ENCODE measurements at regions not wholly inside any gene's neighbourhood (a gene's known extent, or its start where the extent isn't known, plus 50 kb on each side); places are given as distances from the start of the nearest gene placed in this dataset.

DNA sequence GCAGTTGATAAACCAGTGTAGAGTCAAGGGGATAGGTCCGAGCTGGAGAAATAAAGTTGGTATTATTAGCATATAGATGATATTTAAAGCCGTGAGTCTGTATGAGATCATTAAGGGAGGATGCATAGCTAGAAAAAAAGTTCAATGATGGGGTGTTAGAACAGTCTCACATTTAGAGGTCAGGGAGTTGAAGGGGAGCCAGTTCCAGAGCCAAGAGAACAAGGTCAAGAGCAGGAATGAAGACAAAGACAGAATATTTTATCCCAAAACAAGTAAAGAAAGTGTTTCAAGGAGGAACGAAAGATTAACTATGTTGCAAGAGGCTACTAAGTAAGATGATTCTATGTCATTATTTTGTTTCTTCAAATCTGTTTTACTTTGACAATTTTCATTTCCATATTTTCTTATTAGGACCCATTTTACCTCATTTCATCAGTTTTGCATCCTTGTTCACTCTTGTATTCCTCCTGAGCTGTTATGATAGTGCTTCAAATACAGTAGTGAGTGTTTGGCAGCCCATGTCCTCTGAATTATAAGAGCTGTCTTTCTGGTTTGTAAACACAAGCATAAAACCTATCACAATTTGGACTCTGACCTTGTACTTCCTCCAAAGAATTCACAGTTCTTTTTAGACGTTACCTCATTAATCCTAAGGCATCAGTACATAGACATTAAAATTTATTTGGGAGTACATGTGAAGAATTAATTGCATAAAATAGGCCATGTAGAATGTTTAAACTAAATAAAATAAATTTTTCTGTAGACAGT is 695.7 kb upstream of the NECTIN3 start:
- WGBS (ENCODE audit: insufficient coverage), result 77% methylated on average over 2 of the region's 4 CpGs
- Mint-ChIP-seq H3K4me3 (no peak overlapping the region), H3K9me3 (peaks cover 6 to 9% of the 10 kb centered on the region in 2 donors), H3K36me3 (no peaks in the 10 kb centered on the region), H3K27ac (no peak overlapping the region), H3K27me3 (ENCODE audit: low read depth in 2 of 2) (no peaks in the 10 kb centered on the region), H3K4me1 (no peaks in the 10 kb centered on the region)
- ATAC-seq (no peak), DNase-seq (no peak)
- Histone ChIP-seq H3K9me3 (ENCODE audit: control insufficient read depth, insufficient read depth, low read length) (no peaks in the 10 kb centered on the region), H3K4me3 (ENCODE audit: low read length) (no peak overlapping the region), H3K4me1 (ENCODE audit: control insufficient read depth, insufficient read depth, low read length) (no peaks in the 10 kb centered on the region), H3K27ac (ENCODE audit: low read length) (no peak overlapping the region), H3K27me3 (ENCODE audit: control insufficient read depth, insufficient read depth, low read length) (no peaks in the 10 kb centered on the region), H3K36me3 (ENCODE audit: control insufficient read depth, insufficient read depth, low read length) (no peaks in the 10 kb centered on the region)
- intact Hi-C loops (cut with micrococcal nuclease), result no loop called here
- no peak for TF ChIP-seq CTCF (IDR thresholded peaks at IDR 0.05)

- intact Hi-C loops (cut with micrococcal nuclease), result no loop called here
- TF ChIP-seq CTCF (IDR thresholded peaks at IDR 0.05), result no peak
- Histone ChIP-seq H3K36me3 (ENCODE audit: control insufficient read depth, insufficient read depth, low read length) (no peaks in the 10 kb centered on the region), H3K4me3 (ENCODE audit: low read length) (no peak overlapping the region), H3K4me1 (ENCODE audit: control insufficient read depth, insufficient read depth, low read length) (no peaks in the 10 kb centered on the region), H3K27ac (ENCODE audit: low read length) (no peak overlapping the region), H3K27me3 (ENCODE audit: control insufficient read depth, insufficient read depth, low read length) (no peaks in the 10 kb centered on the region), H3K9me3 (ENCODE audit: control insufficient read depth, insufficient read depth, low read length) (no peaks in the 10 kb centered on the region)
- H3K9me3 Mint-ChIP-seq, result peaks cover 3 to 9% of the 10 kb centered on the region in 2 donors
- no peaks in the 10 kb centered on the region for H3K4me1 Mint-ChIP-seq
- no peak for ATAC-seq
- no peak overlapping the region for H3K4me3 Mint-ChIP-seq
- no peaks in the 10 kb centered on the region for H3K36me3 Mint-ChIP-seq
- no peak for DNase-seq
- no peaks in the 10 kb centered on the region for H3K27me3 Mint-ChIP-seq (ENCODE audit: low read depth in 2 of 2)
- no peak overlapping the region for H3K27ac Mint-ChIP-seq
- 78% methylated on average over 4 of the region's 4 CpGs for WGBS (ENCODE audit: insufficient coverage)
Measured at GRCh38 chr3:110378481-110378880, 693.1 kb upstream of the NECTIN3 start.

DNA sequence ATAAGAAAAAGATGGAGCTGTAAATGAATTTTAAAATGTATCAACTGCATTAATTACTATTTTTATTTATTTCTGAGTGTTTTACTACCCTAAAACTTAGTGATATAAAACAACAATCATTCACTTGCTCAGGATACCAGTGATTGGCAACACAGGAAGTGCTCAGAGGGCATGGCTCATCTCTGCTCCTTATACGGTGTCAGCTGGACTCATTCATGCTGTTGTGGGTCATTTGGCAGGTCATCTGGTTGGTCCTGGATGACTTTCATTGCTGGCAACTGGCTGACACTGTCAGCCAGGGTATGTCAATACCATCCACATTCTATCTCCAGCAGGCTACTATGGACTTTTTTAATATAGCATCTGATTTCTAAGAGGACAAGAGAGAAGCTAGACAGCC is 689.6 kb upstream of the NECTIN3 start:
- H3K36me3 ChIP-seq (ENCODE audit: control insufficient read depth, insufficient read depth, low read length), result no peaks in the 10 kb centered on the region

More for the DNA sequence above, 689.6 kb upstream of the NECTIN3 start:
- Mint-ChIP-seq H3K4me1 (no peaks in the 10 kb centered on the region), H3K27me3 (ENCODE audit: low read depth in 2 of 2) (no peaks in the 10 kb centered on the region), H3K36me3 (no peaks in the 10 kb centered on the region), H3K4me3 (no peak overlapping the region), H3K27ac (no peak overlapping the region), H3K9me3 (peaks cover 7 to 8% of the 10 kb centered on the region in 2 donors)
- Histone ChIP-seq H3K27ac (ENCODE audit: low read length) (no peak overlapping the region), H3K27me3 (ENCODE audit: control insufficient read depth, insufficient read depth, low read length) (no peaks in the 10 kb centered on the region), H3K4me1 (ENCODE audit: control insufficient read depth, insufficient read depth, low read length) (no peaks in the 10 kb centered on the region), H3K4me3 (ENCODE audit: low read length) (no peak overlapping the region), H3K9me3 (ENCODE audit: control insufficient read depth, insufficient read depth, low read length) (no peaks in the 10 kb centered on the region)
- DNase-seq (no peak), ATAC-seq (no peak)
- TF ChIP-seq CTCF (IDR thresholded peaks at IDR 0.05), result no peak
- intact Hi-C loops (cut with micrococcal nuclease), result no loop called here
- WGBS (ENCODE audit: insufficient coverage), result 54% methylated on average over 1 of the region's 1 CpG
